ENCODE measurements at regions not wholly inside any gene's neighbourhood (a gene's known extent, or its start where the extent isn't known, plus 50 kb on each side); places are given as distances from the start of the nearest gene placed in this dataset.

DNA sequence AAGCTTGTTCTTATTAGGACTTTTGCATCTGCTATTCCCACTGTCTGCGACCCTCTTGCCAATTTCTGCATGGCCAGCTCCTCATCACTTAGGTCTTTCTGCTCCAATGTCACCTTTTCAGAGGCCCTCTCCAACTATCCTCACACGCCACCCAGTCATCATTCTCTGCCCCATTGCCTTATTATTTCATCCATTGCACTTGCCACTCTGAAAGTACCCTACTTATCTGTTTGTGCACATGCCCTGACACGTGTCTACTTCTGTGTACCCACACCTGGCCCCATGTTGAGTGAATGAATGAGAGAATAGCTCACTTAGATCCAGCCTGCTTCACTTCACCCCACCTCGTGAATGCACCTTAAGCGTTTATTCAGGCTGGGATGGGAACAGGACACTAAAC is 218.7 kb upstream of the TBX3 start:
- H3K36me3 Mint-ChIP-seq (ENCODE audit: insufficient read depth in 2 of 2), result no peaks in the 10 kb centered on the region
- H3K4me3 Mint-ChIP-seq, result no peak overlapping the region
- H3K27me3 Mint-ChIP-seq (ENCODE audit: low read depth), result no peaks in the 10 kb centered on the region
- H3K9me3 Mint-ChIP-seq, result peaks cover 2 to 8% of the 10 kb centered on the region in 2 donors
- DNase-seq, result no peak
- no peaks in the 10 kb centered on the region for H3K4me1 Mint-ChIP-seq (ENCODE audit: low read depth)
- ATAC-seq (replicated peaks in 1 of 2), result no peak
- H3K27ac Mint-ChIP-seq, result no peak overlapping the region

DNA sequence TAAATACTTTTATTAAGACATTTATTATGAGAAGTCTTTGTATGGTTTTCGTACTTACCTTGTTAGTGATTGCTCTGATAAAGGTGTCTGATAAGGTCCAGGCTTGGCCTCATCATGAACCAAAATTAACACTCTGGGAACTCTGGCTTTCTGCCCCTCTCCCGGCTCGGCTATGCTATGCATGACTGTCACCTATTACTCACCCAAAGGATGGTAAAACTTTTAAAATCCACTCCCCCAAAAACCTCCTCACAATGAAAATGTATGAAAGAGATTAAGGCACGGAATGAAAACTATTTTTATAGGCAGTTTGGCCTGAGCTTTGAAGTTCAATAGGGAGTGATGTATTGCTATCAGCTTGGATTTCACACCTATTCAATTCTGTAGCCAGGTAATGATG is 217.3 kb upstream of the TBX3 start:
- Mint-ChIP-seq H3K9me3 (peaks cover 5 to 8% of the 10 kb centered on the region in 2 donors), H3K36me3 (ENCODE audit: insufficient read depth in 2 of 2) (no peaks in the 10 kb centered on the region), H3K4me3 (no peak overlapping the region), H3K27me3 (ENCODE audit: low read depth) (no peaks in the 10 kb centered on the region), H3K4me1 (ENCODE audit: low read depth) (no peaks in the 10 kb centered on the region), H3K27ac (no peak overlapping the region)
- ATAC-seq (replicated peaks in 1 of 2) (no peak), DNase-seq (no peak)

DNA sequence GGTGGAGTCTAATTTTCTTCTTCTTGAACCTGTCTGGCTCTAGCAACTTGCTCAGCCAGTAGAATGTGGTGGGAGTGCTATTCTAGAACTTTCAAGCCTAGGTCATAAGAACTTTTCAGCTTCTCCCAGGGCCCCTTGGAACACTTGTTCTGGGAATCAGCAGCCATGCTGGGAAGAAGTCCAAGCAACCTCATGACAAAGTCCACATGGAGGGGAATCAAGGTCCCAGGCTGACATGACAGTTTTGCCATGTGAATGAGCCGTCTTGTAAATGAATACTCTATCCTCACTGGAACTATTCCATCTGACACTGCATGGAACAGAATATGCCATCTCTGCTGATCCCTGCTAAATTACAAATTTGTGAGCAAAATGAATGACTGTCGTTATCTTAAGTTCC is 214.2 kb upstream of the TBX3 start:
- no peaks in the 10 kb centered on the region for H3K4me1 Mint-ChIP-seq (ENCODE audit: low read depth)
- no peaks in the 10 kb centered on the region for H3K36me3 Mint-ChIP-seq (ENCODE audit: insufficient read depth in 2 of 2)
- no peaks in the 10 kb centered on the region for H3K27me3 Mint-ChIP-seq (ENCODE audit: low read depth)
- no peak overlapping the region for H3K4me3 Mint-ChIP-seq
- no peak overlapping the region for H3K27ac Mint-ChIP-seq
- peaks cover 5 to 8% of the 10 kb centered on the region in 2 donors for H3K9me3 Mint-ChIP-seq
- no peak for DNase-seq
- no peak for ATAC-seq (replicated peaks in 1 of 2)

DNA sequence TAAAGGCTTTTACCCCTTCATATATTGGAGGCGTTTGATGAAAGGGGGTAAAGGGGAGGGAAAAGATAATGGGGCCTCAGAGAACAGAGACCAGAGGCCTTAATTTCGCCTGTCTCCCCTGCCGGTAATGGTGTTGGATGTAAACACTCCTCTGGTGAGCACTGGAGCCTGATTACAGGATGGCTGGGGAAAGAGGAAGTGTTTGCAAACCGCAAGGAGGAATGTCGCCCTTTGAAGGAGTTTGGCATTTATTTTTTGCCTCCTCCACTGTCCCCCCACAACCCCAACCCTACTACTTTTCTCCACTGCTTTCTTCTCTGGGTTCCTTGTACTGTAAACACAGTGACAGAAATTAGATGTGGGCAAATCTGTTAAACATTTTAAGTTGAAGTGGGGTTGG is 211.9 kb upstream of the TBX3 start:
- H3K36me3 Mint-ChIP-seq (ENCODE audit: insufficient read depth in 2 of 2), result no peaks in the 10 kb centered on the region

DNA sequence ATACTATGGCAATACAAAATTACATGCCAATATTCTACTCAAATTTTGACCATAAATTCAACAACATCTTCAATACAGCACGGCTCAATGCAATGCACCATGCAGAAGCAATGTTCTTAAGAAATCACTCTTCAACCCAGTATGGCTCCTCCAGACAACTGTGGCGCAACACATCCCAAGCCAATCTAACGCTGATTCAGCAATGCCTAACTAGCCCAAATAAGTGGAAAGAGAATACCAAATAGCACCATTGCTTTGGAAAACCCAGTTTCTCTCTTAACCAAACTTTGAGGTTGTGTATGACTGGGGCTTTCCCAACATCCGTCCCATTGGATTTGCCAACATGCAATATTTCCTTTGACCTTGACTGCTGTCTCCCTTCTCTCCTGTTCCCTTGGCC is 211.1 kb upstream of the TBX3 start:
- Mint-ChIP-seq H3K4me3 (no peak overlapping the region), H3K27ac (no peak overlapping the region), H3K9me3 (peaks cover 10 to 11% of the 10 kb centered on the region in 2 donors), H3K27me3 (ENCODE audit: low read depth) (no peaks in the 10 kb centered on the region), H3K4me1 (ENCODE audit: low read depth) (no peaks in the 10 kb centered on the region), H3K36me3 (ENCODE audit: insufficient read depth in 2 of 2) (no peaks in the 10 kb centered on the region)
- DNase-seq (no peak), ATAC-seq (replicated peaks in 1 of 2) (no peak)

More for the DNA sequence above, 211.9 kb upstream of the TBX3 start:
- peaks cover 10 to 11% of the 10 kb centered on the region in 2 donors for H3K9me3 Mint-ChIP-seq
- H3K27me3 Mint-ChIP-seq (ENCODE audit: low read depth), result no peaks in the 10 kb centered on the region
- no peak overlapping the region for H3K4me3 Mint-ChIP-seq
- no peak overlapping the region for H3K27ac Mint-ChIP-seq
- DNase-seq, result no peak
- ATAC-seq (replicated peaks in 1 of 2), result no peak
- H3K4me1 Mint-ChIP-seq (ENCODE audit: low read depth), result no peaks in the 10 kb centered on the region

DNA sequence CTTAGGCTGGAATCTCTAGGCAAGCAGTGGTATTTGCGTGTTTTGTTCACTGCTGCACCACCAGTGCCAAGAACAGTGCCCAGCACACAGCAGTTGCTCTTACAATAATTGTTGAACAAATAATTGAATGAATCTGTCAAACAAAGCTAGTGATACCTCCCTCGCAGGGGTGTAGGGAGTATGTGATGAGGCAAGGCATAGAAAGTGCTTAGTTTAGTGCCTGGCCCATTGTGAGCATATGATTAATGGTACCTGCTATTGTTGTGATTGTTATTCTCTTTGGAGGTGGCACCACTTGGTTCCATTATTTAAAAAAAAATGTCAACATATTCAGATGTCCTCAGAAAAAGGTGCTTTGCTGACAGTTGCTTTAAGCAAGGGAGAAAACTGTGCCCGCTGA is 210.1 kb upstream of the TBX3 start:
- ATAC-seq (replicated peaks in 1 of 2) (no peak), DNase-seq (no peak)
- Mint-ChIP-seq H3K27me3 (ENCODE audit: low read depth) (no peaks in the 10 kb centered on the region), H3K9me3 (peaks cover 8 to 10% of the 10 kb centered on the region in 2 donors), H3K4me1 (ENCODE audit: low read depth) (no peaks in the 10 kb centered on the region), H3K36me3 (ENCODE audit: insufficient read depth in 2 of 2) (no peaks in the 10 kb centered on the region), H3K4me3 (no peak overlapping the region), H3K27ac (no peak overlapping the region)

DNA sequence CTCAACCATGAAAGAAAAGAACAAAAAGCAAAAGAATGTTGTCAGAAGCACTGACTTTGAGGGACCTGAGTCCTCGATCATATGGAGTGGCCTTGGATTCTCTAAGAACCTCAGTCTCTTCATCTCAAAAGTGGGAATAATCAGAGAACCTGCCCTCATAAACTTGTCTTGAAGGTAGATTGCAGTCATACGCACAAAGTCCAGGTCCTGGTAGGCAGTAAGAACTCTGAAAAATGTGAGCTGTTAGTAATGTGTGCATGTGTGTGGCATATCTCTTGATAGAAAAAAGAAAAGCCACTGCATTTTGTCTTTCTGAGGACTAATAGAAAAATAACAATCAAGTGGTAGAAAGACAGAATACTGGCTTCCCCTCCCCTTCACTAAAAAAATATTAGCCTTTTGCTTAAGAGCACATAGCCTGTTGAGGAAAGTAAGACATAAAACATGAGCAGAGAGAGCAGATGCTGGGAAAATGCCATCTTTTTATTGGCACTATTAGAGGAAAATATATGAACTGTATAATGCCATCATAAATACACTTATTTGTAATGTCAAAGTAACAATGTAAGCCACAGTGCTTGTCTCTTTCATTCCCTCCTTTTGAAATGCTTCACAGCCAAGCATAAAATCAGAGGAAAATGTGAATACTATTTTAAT is 205.1 kb upstream of the TBX3 start:
- DNase-seq, result no peak
- Mint-ChIP-seq H3K27ac (no peak overlapping the region), H3K9me3 (peaks cover 6 to 7% of the 10 kb centered on the region in 2 donors), H3K36me3 (ENCODE audit: insufficient read depth in 2 of 2) (no peaks in the 10 kb centered on the region), H3K4me1 (ENCODE audit: low read depth) (no peaks in the 10 kb centered on the region), H3K27me3 (ENCODE audit: low read depth) (no peaks in the 10 kb centered on the region), H3K4me3 (no peak overlapping the region)
- no peak for ATAC-seq (replicated peaks in 1 of 2)

DNA sequence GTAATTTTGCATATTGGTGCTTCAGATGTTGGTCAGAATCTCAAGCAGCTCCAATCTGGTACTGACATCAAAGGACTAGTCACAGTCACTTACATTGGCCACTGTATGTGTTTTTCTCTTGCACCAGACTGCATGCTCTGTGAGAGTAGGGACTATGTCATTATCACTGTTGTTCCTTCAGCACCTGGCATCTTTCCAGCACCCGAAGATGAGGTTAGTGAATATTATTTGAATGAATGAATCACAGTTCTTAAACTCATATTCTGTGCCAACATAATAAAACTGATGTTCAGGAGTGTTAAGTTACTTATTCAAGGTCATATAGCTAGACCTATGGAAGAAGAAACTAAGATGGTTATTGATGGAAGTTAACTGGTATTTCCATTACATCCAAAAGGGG is 204.5 kb upstream of the TBX3 start:
- ATAC-seq (replicated peaks in 1 of 2), result no peak
- Mint-ChIP-seq H3K27ac (no peak overlapping the region), H3K4me1 (ENCODE audit: low read depth) (no peaks in the 10 kb centered on the region), H3K9me3 (peaks cover 6 to 7% of the 10 kb centered on the region in 2 donors), H3K36me3 (ENCODE audit: insufficient read depth in 2 of 2) (no peaks in the 10 kb centered on the region), H3K4me3 (no peak overlapping the region), H3K27me3 (ENCODE audit: low read depth) (no peaks in the 10 kb centered on the region)
- DNase-seq, result no peak

DNA sequence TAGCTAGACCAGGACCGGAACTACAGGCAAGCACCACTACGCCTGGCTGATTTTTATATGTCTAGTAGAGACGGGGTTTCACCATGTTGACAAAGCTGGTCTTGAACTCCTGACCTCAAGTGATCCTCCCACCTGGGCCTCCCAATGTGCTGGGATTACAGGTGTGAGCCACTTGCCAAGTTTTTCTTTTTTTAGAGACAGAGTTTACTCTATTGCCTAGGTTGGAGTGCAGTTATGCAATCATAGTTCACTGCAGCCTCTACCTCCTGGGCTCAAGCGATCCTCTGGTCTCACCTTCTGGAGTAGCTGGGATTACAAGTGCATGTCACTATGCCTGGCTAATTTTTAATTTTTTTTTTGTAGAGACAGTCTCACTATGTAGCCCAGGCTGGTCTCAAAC is 201.5 kb upstream of the TBX3 start:
- no peak overlapping the region for H3K27ac Mint-ChIP-seq
- H3K9me3 Mint-ChIP-seq, result peaks cover 2% of the 10 kb centered on the region in 2 donors
- H3K4me3 Mint-ChIP-seq, result no peak overlapping the region
- ATAC-seq (replicated peaks in 1 of 2), result no peak
- H3K4me1 Mint-ChIP-seq (ENCODE audit: low read depth), result no peaks in the 10 kb centered on the region
- no peaks in the 10 kb centered on the region for H3K27me3 Mint-ChIP-seq (ENCODE audit: low read depth)
- no peaks in the 10 kb centered on the region for H3K36me3 Mint-ChIP-seq (ENCODE audit: insufficient read depth in 2 of 2)
- no peak for DNase-seq

DNA sequence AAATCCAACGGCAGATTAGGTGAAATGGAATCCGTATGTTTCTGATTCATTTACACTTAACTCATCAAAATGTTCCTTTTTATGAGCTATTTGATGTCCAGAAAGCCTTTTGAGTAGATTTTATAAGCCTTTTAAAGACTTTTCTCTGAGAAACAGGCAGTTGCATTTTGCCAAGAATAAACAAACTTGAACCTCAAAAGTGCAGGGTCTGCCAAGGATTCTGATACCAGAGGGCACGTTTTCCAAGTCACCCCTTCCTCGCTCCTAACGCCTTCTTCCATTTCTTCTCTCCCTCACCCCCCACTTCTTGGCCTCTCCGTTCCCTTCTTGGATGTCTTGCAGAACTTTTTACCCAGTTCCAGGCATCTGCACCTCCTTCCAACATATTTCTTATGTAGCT is 200.6 kb upstream of the TBX3 start:
- Mint-ChIP-seq H3K4me1 (ENCODE audit: low read depth) (no peaks in the 10 kb centered on the region), H3K27me3 (ENCODE audit: low read depth) (no peaks in the 10 kb centered on the region), H3K27ac (no peak overlapping the region), H3K9me3 (peaks cover 0 to 2% of the 10 kb centered on the region in 2 donors), H3K36me3 (ENCODE audit: insufficient read depth in 2 of 2) (no peaks in the 10 kb centered on the region), H3K4me3 (no peak overlapping the region)
- ATAC-seq (replicated peaks in 1 of 2) (no peak), DNase-seq (no peak)

DNA sequence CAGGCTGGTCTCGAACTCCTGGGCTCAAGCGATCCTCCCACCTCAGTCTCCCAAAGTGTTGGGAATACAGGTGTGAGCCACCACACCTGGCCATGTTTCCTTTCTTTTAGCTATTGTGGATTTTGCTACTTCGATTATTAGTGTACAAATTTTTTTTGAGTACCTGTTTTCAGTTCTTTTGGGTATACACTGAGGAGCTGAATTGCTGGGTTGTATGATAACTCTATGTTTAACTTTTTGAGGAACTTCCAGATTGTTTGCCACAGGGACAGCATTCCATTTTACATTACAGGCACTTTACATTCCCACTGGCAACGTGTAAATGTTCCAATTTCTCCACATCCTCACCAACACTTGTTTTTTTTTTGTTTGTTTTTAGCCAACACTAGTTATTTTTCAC is 198.1 kb upstream of the TBX3 start:
- Mint-ChIP-seq H3K27ac (no peak overlapping the region), H3K9me3 (peaks cover 2 to 4% of the 10 kb centered on the region in 2 donors), H3K4me1 (ENCODE audit: low read depth) (no peaks in the 10 kb centered on the region), H3K36me3 (ENCODE audit: insufficient read depth in 2 of 2) (no peaks in the 10 kb centered on the region), H3K4me3 (no peak overlapping the region), H3K27me3 (ENCODE audit: low read depth) (no peaks in the 10 kb centered on the region)
- DNase-seq (no peak), ATAC-seq (replicated peaks in 1 of 2) (no peak)

DNA sequence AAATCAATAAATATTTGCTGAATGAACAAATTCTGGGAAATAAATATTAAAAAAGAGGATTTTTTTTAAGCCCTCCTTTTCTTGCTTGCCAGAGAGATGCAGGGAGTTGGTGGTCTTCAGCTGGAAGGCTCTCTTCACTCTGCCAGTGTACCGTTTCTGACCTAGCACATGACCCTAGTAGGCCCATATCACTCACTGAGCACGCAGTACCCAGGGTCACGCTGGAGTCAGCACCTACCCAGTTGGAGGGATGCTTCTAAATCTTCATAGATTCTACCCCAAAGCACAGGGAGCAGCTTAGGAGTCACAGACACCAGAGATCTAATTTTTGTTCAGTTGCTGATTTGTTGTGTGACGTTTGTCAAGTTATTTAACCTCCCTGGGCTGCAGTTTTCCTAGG is 195.4 kb upstream of the TBX3 start:
- H3K4me1 Mint-ChIP-seq (ENCODE audit: low read depth), result no peaks in the 10 kb centered on the region
- H3K4me3 Mint-ChIP-seq, result no peak overlapping the region
- ATAC-seq (replicated peaks in 1 of 2), result no peak
- H3K36me3 Mint-ChIP-seq (ENCODE audit: insufficient read depth in 2 of 2), result no peaks in the 10 kb centered on the region
- H3K9me3 Mint-ChIP-seq, result peaks cover 2 to 5% of the 10 kb centered on the region in 2 donors
- no peak overlapping the region for H3K27ac Mint-ChIP-seq
- DNase-seq, result no peak
- no peaks in the 10 kb centered on the region for H3K27me3 Mint-ChIP-seq (ENCODE audit: low read depth)

DNA sequence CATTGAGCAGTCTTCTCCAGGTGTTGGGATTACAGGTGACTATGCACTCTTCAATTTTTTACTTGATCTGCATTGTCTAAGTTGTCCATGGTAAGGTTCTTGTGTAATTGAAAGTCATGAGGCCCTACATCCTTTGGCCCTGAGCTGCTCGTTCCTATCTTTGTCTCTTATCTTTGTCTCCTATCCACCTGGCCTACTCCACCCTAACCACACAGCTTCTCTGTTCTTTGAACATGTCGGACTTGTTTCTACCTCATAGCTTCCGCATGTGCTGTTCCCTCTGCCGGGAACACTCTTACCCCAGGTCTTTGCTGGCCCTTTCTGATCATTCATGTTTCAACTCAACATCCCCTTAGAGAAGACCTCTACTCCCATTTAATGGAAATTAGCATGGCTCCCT is 194.8 kb upstream of the TBX3 start:
- no peak for ATAC-seq (replicated peaks in 1 of 2)
- no peaks in the 10 kb centered on the region for H3K27me3 Mint-ChIP-seq (ENCODE audit: low read depth)
- H3K27ac Mint-ChIP-seq, result no peak overlapping the region

DNA sequence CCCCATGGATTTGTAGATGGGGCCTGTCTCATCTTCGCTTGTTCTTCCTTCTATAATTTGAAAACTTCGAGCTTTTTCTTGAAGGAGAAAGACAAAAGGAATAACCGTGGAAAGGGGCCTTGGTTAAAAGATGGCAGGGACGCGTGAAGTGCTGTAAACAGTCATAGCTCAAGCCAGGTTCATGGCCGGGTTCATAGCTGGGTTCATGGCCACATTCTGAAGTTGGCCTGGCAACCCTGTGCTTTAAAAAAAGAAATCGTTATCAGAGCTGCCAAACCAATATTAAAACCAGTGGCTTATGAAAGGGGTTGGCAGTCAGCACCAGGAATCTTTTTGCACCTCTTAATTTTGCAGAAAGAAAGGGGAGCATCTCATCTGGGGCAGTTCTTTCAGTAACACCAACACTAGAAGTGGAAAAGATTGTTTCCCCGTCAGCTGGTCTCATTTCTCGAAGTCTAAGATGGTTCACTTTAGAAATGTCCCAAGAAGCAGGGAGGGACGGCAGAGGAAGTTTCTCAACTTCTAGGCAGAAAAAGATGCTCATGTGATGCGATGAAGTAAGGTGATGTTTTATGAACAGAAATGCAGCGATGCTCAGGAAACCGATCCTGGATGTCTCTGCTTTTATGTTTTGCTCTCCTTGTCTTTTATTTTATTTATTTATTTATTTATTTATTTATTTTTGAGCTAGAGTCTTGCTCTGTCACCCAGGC is 193.1 kb upstream of the TBX3 start:
- peaks cover 2 to 5% of the 10 kb centered on the region in 2 donors for H3K9me3 Mint-ChIP-seq
- no peak overlapping the region for H3K27ac Mint-ChIP-seq
- H3K36me3 Mint-ChIP-seq (ENCODE audit: insufficient read depth in 2 of 2), result no peaks in the 10 kb centered on the region
- no peaks in the 10 kb centered on the region for H3K4me1 Mint-ChIP-seq (ENCODE audit: low read depth)
- no peaks in the 10 kb centered on the region for H3K27me3 Mint-ChIP-seq (ENCODE audit: low read depth)
- no peak overlapping the region for H3K4me3 Mint-ChIP-seq
- DNase-seq (no peak), ATAC-seq (replicated peaks in 1 of 2) (no peak)

More for the DNA sequence above, 194.8 kb upstream of the TBX3 start:
- Mint-ChIP-seq H3K4me3 (no peak overlapping the region), H3K4me1 (ENCODE audit: low read depth) (no peaks in the 10 kb centered on the region), H3K9me3 (peaks cover 2 to 5% of the 10 kb centered on the region in 2 donors), H3K36me3 (ENCODE audit: insufficient read depth in 2 of 2) (no peaks in the 10 kb centered on the region)
- no peak for DNase-seq
